DOHH2 (cell line): ENCODE measurements at regions not wholly inside any gene's neighbourhood (a gene's known extent, or its start where the extent isn't known, plus 50 kb on each side); places are given as distances from the start of the nearest gene placed in this dataset.
A peak's percentile ranks its signal among the peaks of the same experiment; 100 is the strongest.

Source experiments
- CTCF ChIP-seq: fragments of 200-600 bp; sonication (generic); IDR thresholded peaks from one replicate; pipeline ENCODE4 v1.5.1; 2014; ENCODE audit warnings: antibody characterized with exemption, mild to moderate bottlenecking, low read depth, low read length; ENCODE audit not compliant: poor library complexity, severe bottlenecking
- EZH2phosphoT487 ChIP-seq: fragments of 200-600 bp; sonication (generic); IDR thresholded peaks from 2 replicates; pipeline ENCODE4 v1.6.1; 2017; ENCODE audit warnings: borderline replicate concordance, mild to moderate bottlenecking, antibody characterized with exemption, low read length, moderate library complexity, mixed read lengths

GRCh38 chr12:107404981-107405380 lies 280.6 kb upstream of the PWP1 start:
- TF ChIP-seq CTCF (peak; percentile 96), EZH2phosphoT487 (no peak)
